Endothelial cell (in vitro differentiated cells): ENCODE measurements at regions not wholly inside any gene's neighbourhood (a gene's known extent, or its start where the extent isn't known, plus 50 kb on each side); places are given as distances from the start of the nearest gene placed in this dataset.

Source experiments
- DNase-seq: peaks from one replicate; pipeline ENCODE4 v3.0.0; 2021; ENCODE audit warnings: low spot score
- H3K27ac Mint-ChIP-seq: one replicate; pipeline ENCODE4 v1.8.0; 2021; ENCODE audit warnings: mixed read lengths, inconsistent platforms; ENCODE audit not compliant: unreplicated experiment
- H3K27me3 Mint-ChIP-seq: one replicate; pipeline ENCODE4 v1.8.0; 2021; ENCODE audit warnings: mild to moderate bottlenecking, moderate library complexity, mixed read lengths, inconsistent platforms; ENCODE audit not compliant: unreplicated experiment
- H3K36me3 Mint-ChIP-seq: one replicate; pipeline ENCODE4 v1.8.0; 2021; ENCODE audit warnings: mild to moderate bottlenecking, low read depth, mixed read lengths, inconsistent platforms; ENCODE audit not compliant: unreplicated experiment
- H3K4me1 Mint-ChIP-seq: one replicate; pipeline ENCODE4 v1.8.0; 2021; ENCODE audit warnings: mild to moderate bottlenecking, mixed read lengths, inconsistent platforms; ENCODE audit not compliant: unreplicated experiment
- H3K4me3 Mint-ChIP-seq: one replicate; pipeline ENCODE4 v1.8.0; 2021; ENCODE audit warnings: mild to moderate bottlenecking, mixed read lengths, inconsistent platforms; ENCODE audit not compliant: unreplicated experiment
- H3K9me3 Mint-ChIP-seq: one replicate; pipeline ENCODE4 v1.8.0; 2021; ENCODE audit warnings: mixed read lengths, inconsistent platforms; ENCODE audit not compliant: unreplicated experiment
- CTCF ChIP-seq: fragments of 200-600 bp; sonication (generic); IDR thresholded peaks from one replicate; pipeline ENCODE4 v1.5.0; 2021; ENCODE audit warnings: antibody characterized with exemption; ENCODE audit not compliant: unreplicated experiment

- DNase-seq: no peak
- Mint-ChIP-seq H3K27ac (no peak overlapping the region), H3K4me3 (no peak overlapping the region), H3K27me3 (peaks cover 2% of the 10 kb centered on the region), H3K4me1 (no peaks in the 10 kb centered on the region), H3K36me3 (no peaks in the 10 kb centered on the region), H3K9me3 (no peaks in the 10 kb centered on the region)
- no peak for TF ChIP-seq CTCF
These were observed 53.2 kb upstream of the UBE2E3 start for GRCh38 chr2:180927030-180927686.

GRCh38 chr2:180925700-180926099 lies 54.7 kb upstream of the UBE2E3 start:
- no peak overlapping the region for H3K27ac Mint-ChIP-seq
- H3K4me1 Mint-ChIP-seq: no peaks in the 10 kb centered on the region
- TF ChIP-seq CTCF: no peak
- H3K36me3 Mint-ChIP-seq: no peaks in the 10 kb centered on the region
- no peaks in the 10 kb centered on the region for H3K9me3 Mint-ChIP-seq
- H3K27me3 Mint-ChIP-seq: peaks cover under 1% of the 10 kb centered on the region
- H3K4me3 Mint-ChIP-seq: no peak overlapping the region
- DNase-seq: no peak

- Mint-ChIP-seq H3K4me1 (no peaks in the 10 kb centered on the region), H3K9me3 (no peaks in the 10 kb centered on the region), H3K27me3 (no peaks in the 10 kb centered on the region), H3K4me3 (no peak overlapping the region), H3K27ac (no peak overlapping the region), H3K36me3 (no peaks in the 10 kb centered on the region)
- no peak for DNase-seq
- TF ChIP-seq CTCF: no peak
These were observed 56.3 kb upstream of the UBE2E3 start for GRCh38 chr2:180924063-180924462.

DNA sequence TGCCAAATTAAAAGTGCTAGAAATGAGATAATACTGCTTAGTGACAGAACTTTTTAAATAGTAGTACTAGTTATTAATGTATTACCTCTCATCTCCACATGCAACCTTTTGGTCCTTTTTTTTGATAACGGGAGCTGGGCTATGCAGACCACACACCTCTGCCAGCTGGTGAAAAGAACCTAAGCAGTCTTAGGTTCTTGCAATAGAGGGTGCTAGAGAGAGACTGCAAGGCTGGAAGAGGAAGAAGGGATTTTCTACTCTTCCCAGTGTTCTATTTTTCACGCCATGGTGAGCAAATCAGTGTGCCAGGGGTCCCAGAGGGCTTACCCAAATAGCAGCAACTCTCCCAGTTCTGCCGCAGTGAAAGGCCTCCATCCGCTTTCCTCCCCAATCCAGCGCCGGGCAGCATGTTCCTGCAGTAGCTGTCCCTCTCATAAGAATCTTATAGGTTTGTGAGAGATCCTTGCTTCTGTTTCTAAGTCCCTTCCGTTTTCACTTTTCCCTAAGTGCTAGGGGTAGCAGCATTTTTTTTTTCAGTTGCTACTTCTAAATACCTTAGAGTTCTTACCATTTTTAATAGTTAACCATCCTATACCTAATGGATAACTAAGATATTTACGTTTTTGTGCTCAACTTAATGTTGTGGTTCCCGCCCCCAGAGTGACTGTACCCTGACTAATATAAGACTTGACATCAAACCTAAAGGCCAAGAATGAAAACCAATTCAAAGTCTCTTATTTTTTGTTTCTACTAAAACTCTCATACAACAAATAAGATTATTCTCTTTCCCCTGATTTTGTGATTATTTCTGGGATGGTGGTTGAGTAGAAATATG lies 69.4 kb upstream of the UBE2E3 start:
- Mint-ChIP-seq H3K4me1 (peaks cover 2% of the 10 kb centered on the region), H3K27me3 (no peaks in the 10 kb centered on the region), H3K4me3 (no peak overlapping the region), H3K27ac (no peak overlapping the region), H3K36me3 (no peaks in the 10 kb centered on the region), H3K9me3 (no peaks in the 10 kb centered on the region)
- no peak for DNase-seq
- TF ChIP-seq CTCF: no peak

- no peak overlapping the region for H3K27ac Mint-ChIP-seq
These were observed 72.7 kb upstream of the UBE2E3 start for GRCh38 chr2:180907731-180908130.

More at GRCh38 chr2:180907731-180908130, 72.7 kb upstream of the UBE2E3 start:
- Mint-ChIP-seq H3K36me3 (no peaks in the 10 kb centered on the region), H3K4me3 (no peak overlapping the region), H3K4me1 (peaks cover 4% of the 10 kb centered on the region), H3K9me3 (no peaks in the 10 kb centered on the region), H3K27me3 (no peaks in the 10 kb centered on the region)
- no peak for DNase-seq
- TF ChIP-seq CTCF: no peak
